HepG2 (cell line): ENCODE measurements at regions not wholly inside any gene's neighbourhood (a gene's known extent, or its start where the extent isn't known, plus 50 kb on each side); places are given as distances from the start of the nearest gene placed in this dataset.

ENCODE experiments used
- AGO2 ChIP-seq: fragments of 200-400 bp; formaldehyde crosslinking; optimal IDR thresholded peaks from 2 replicates; pipeline ENCODE3; 2017; ENCODE audit warnings: mild to moderate bottlenecking, low read depth, low read length, moderate library complexity
- CBX2 ChIP-seq, 2 experiments: fragments of 200-600 bp in 1 of 2; sonication (generic); formaldehyde crosslinking in 1 of 2; IDR thresholded peaks; 2 replicates each; pipeline versions ENCODE4 v1.7.0 to v1.8.1; 2018 to 2022; ENCODE audit warnings: low read depth in 2 of 2, low read length in 1 of 2, mild to moderate bottlenecking in 1 of 2, missing genetic modification reagents in 1 of 2
- CHD2 ChIP-seq: IDR thresholded peaks from 2 replicates; pipeline ENCODE4 v1.6.1; 2011; ENCODE audit warnings: low read depth, low read length, improper control_type of control experiment
- FLYWCH1 ChIP-seq: sonication (generic); formaldehyde crosslinking; IDR thresholded peaks from 2 replicates; pipeline ENCODE4 v1.8.1; 2023; ENCODE audit warnings: mild to moderate bottlenecking, missing genetic modification reagents
- FOXJ3 ChIP-seq: sonication (generic); formaldehyde crosslinking; IDR thresholded peaks from 2 replicates; pipeline ENCODE4 v1.4.0; 2020; ENCODE audit warnings: missing genetic modification reagents, mild to moderate bottlenecking, borderline replicate concordance
- HINFP ChIP-seq: sonication (generic); formaldehyde crosslinking; IDR thresholded peaks from 2 replicates; pipeline ENCODE4 v1.4.0; 2020; ENCODE audit warnings: low read depth, mild to moderate bottlenecking, missing genetic modification reagents
- HOXA5 ChIP-seq: sonication (generic); formaldehyde crosslinking; IDR thresholded peaks from 2 replicates; pipeline ENCODE4 v1.4.0; 2020; ENCODE audit warnings: missing genetic modification reagents
- JARID2 ChIP-seq: sonication (generic); formaldehyde crosslinking; IDR thresholded peaks from 2 replicates; pipeline ENCODE4 v1.8.1; 2023; ENCODE audit warnings: missing genetic modification reagents, inconsistent platforms; ENCODE audit not compliant: insufficient replicate concordance
- KLF9 ChIP-seq: IDR thresholded peaks from 2 replicates; pipeline ENCODE4 v1.6.1; 2016; ENCODE audit warnings: low read depth
- KMT2B ChIP-seq: IDR thresholded peaks from 2 replicates; pipeline ENCODE4 v1.6.1; 2016; ENCODE audit warnings: missing genetic modification reagents, missing compliant biosample characterization
- MIXL1 ChIP-seq: IDR thresholded peaks from 2 replicates; pipeline ENCODE4 v1.6.1; 2016
- NRL ChIP-seq: sonication (generic); formaldehyde crosslinking; IDR thresholded peaks from 2 replicates; pipeline ENCODE4 v1.5.0; 2020; ENCODE audit warnings: missing genetic modification reagents, mild to moderate bottlenecking, moderate library complexity, borderline replicate concordance
- PHF8 ChIP-seq: sonication (generic); formaldehyde crosslinking; IDR thresholded peaks from 2 replicates; pipeline ENCODE4 v1.5.0; 2020; ENCODE audit warnings: missing genetic modification reagents
- PPARG ChIP-seq: conservative IDR thresholded peaks from 2 replicates; pipeline ENCODE4 v1.6.1; 2016; ENCODE audit warnings: missing biosample characterization, missing genetic modification reagents
- SIX4 ChIP-seq: sonication (generic); formaldehyde crosslinking; IDR thresholded peaks from 2 replicates; pipeline ENCODE4 v1.4.0; 2020; ENCODE audit warnings: missing genetic modification reagents
- SYNCRIP ChIP-seq: fragments of 200-400 bp; formaldehyde crosslinking; IDR thresholded peaks from 2 replicates; pipeline ENCODE4 v1.6.1; 2018; ENCODE audit warnings: mild to moderate bottlenecking, low read depth, low read length; ENCODE audit not compliant: insufficient read depth
- ZBTB38 ChIP-seq: sonication (generic); formaldehyde crosslinking; IDR thresholded peaks from 2 replicates; pipeline ENCODE4 v1.5.1; 2020; ENCODE audit warnings: mild to moderate bottlenecking, missing genetic modification reagents
- ZNF33B ChIP-seq: sonication (generic); formaldehyde crosslinking; IDR thresholded peaks from 2 replicates; pipeline ENCODE4 v1.5.1; 2020; ENCODE audit warnings: mild to moderate bottlenecking, missing genetic modification reagents
- ZNF546 ChIP-seq: sonication (generic); formaldehyde crosslinking; conservative IDR thresholded peaks from 2 replicates; pipeline ENCODE4 v1.8.1; 2023; ENCODE audit warnings: mild to moderate bottlenecking, missing genetic modification reagents
- ZNF616 ChIP-seq: sonication (generic); formaldehyde crosslinking; IDR thresholded peaks from 2 replicates; pipeline ENCODE4 v1.5.0; 2020; ENCODE audit warnings: low read depth, mild to moderate bottlenecking, missing genetic modification reagents
- ZNF747 ChIP-seq: sonication (generic); formaldehyde crosslinking; IDR thresholded peaks from 2 replicates; pipeline ENCODE4 v1.8.1; 2023; ENCODE audit warnings: missing genetic modification reagents, mild to moderate bottlenecking, borderline replicate concordance
- ZNF775 ChIP-seq: sonication (generic); formaldehyde crosslinking; IDR thresholded peaks from 2 replicates; pipeline ENCODE4 v1.4.0; 2020; ENCODE audit warnings: missing genetic modification reagents, mild to moderate bottlenecking, moderate library complexity, borderline replicate concordance
- ZNF839 ChIP-seq: sonication (generic); formaldehyde crosslinking; IDR thresholded peaks from 2 replicates; pipeline ENCODE4 v1.4.0; 2020; ENCODE audit warnings: missing genetic modification reagents, mild to moderate bottlenecking, borderline replicate concordance
- ZNF891 ChIP-seq: sonication (generic); formaldehyde crosslinking; IDR thresholded peaks from 2 replicates; pipeline ENCODE4 v1.5.0; 2020; ENCODE audit warnings: mild to moderate bottlenecking, missing genetic modification reagents
- ZSCAN5A ChIP-seq: sonication (generic); formaldehyde crosslinking; IDR thresholded peaks from 2 replicates; pipeline ENCODE4 v1.8.0; 2022; ENCODE audit warnings: mild to moderate bottlenecking, missing genetic modification reagents, borderline replicate concordance
- ZXDC ChIP-seq: sonication (generic); formaldehyde crosslinking; IDR thresholded peaks from 2 replicates; pipeline ENCODE4 v1.5.0; 2020; ENCODE audit warnings: mild to moderate bottlenecking, missing genetic modification reagents

GRCh38 chr6:37102299-37103168, 67.4 kb upstream of the PIM1 start (continued):
- TF ChIP-seq HINFP (CRISPR knock-in tag) (peak; percentile 90), FOXJ3 (CRISPR knock-in tag) (peak; percentile 77), PHF8 (CRISPR knock-in tag) (peak; percentile 50; the same call in 1 of the 2 replicates), ZNF616 (peak; percentile 79; the same call in 1 of the 2 replicates), PPARG (CRISPR knock-in tag) (peak; percentile 28), JARID2 (CRISPR knock-in tag) (peak; percentile 62), FLYWCH1 (no peak), CBX2 (IDR thresholded peaks at IDR 0.05; ENCODE audit: low read depth, low read length) (no peak), CBX2 (CRISPR knock-in tag; IDR thresholded peaks at IDR 0.05; ENCODE audit: low read depth) (no peak), KLF9 (CRISPR knock-in tag) (no peak), ZNF546 (CRISPR knock-in tag) (no peak; the same call in 1 of the 2 replicates), SIX4 (CRISPR knock-in tag) (no peak), ZNF747 (CRISPR knock-in tag) (no peak), ZXDC (CRISPR knock-in tag) (no peak), SYNCRIP (no peak), MIXL1 (CRISPR knock-in tag) (peak; percentile 62; the same call in 1 of the 2 replicates), ZNF891 (no peak), AGO2 (peak; percentile 48), CHD2 (no peak), ZNF839 (CRISPR knock-in tag) (no peak), ZNF33B (CRISPR knock-in tag) (no peak), ZNF775 (CRISPR knock-in tag) (no peak), ZBTB38 (peak; percentile 75), KMT2B (CRISPR knock-in tag) (no peak), NRL (CRISPR knock-in tag) (no peak; the same call in 1 of the 2 replicates), ZSCAN5A (no peak), HOXA5 (CRISPR knock-in tag) (peak; percentile 6; the same call in 1 of the 2 replicates)
